ES-I3 (cell line): ENCODE measurements at regions not wholly inside any gene's neighbourhood (a gene's known extent, or its start where the extent isn't known, plus 50 kb on each side); places are given as distances from the start of the nearest gene placed in this dataset.
A peak's percentile ranks its signal among the peaks of the same experiment; 100 is the strongest.

Experiments used
- H3K36me3 ChIP-seq: 2 replicates; pipeline ENCODE4 v1.6.1; 2013; ENCODE audit warnings: mild to moderate bottlenecking, low read length, control low read depth, moderate library complexity; ENCODE audit not compliant: insufficient read depth
- H3K4me1 ChIP-seq: 2 replicates; pipeline ENCODE4 v1.6.1; 2013; ENCODE audit warnings: mild to moderate bottlenecking, control low read depth, low read length; ENCODE audit not compliant: insufficient read depth
- H3K9ac ChIP-seq: 2 replicates; pipeline ENCODE4 v1.6.1; 2013; ENCODE audit warnings: low read depth, mild to moderate bottlenecking, low read length, moderate library complexity
- H3K9me3 ChIP-seq: 2 replicates; pipeline ENCODE4 v1.6.1; 2013; ENCODE audit warnings: mild to moderate bottlenecking, low read length, moderate library complexity; ENCODE audit not compliant: control insufficient read depth, insufficient read depth

DNA sequence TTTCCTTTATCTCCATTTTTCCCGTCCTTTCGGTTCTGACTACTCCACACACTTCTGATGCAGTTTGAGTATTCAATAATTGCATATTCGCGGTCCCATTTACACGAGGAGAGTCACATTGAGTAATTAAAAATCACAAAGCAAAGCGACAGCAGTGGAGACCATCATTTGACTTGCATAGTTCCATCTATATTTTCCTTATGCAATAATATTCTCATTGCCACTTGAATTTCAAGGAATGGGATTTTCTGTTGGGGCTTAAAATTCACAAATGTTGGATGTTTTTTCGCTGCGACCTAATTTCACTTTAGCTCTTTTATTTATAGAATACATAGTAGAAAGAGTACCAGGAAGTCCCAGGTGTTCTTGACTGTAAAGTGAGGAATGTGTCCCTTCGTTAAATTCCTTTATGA lies 186.8 kb downstream of the ZEB2 start:
- Histone ChIP-seq H3K9ac (peak overlapping the region; percentile 66), H3K9me3 (no peaks in the 10 kb centered on the region), H3K36me3 (no peaks in the 10 kb centered on the region), H3K4me1 (peaks cover 11% of the 10 kb centered on the region; the same call in 1 of the 2 replicates)

DNA sequence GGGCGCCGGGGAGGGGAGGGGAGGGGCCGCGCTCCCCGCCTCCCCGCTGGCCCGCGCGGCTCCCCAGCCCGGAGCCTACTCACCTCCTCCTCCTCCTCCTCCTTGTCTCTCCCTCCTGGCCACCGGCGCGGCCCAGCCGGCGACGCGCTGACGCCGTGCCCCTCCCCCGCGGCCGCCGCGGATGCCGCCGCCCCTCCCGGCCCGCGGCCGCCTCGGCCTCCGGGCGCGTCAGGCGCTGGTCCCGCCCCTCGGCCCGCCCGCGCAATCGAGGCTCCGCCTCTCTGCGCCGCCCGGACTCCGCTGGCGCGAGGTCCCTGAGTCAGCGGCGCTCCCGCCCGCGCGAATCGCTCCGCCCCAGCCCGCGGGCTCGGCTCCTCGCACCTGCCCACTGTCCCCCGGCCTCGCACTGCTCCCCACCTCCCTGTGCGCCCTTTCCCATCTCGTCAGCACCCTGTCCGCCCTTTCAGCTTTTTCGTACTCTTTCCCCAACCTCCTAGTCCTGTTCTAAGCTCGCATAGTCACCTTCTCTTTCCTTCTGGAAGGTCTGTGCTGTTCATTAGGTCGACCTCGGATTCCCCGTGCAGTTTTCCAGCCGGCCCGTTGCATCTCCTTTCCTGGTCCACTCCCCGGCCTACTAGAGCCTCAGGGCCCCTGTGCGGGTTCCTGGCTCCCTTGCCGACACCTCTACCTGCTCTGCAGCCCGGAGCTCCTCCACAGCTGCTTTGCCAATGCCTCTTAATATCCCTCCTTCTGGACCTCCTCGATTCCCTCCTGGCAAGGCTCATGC lies 187.4 kb downstream of the ZEB2 start:
- Histone ChIP-seq H3K9ac (peak overlapping the region; percentile 66), H3K4me1 (peaks cover 11% of the 10 kb centered on the region; the same call in 1 of the 2 replicates), H3K36me3 (no peaks in the 10 kb centered on the region), H3K9me3 (no peaks in the 10 kb centered on the region)

DNA sequence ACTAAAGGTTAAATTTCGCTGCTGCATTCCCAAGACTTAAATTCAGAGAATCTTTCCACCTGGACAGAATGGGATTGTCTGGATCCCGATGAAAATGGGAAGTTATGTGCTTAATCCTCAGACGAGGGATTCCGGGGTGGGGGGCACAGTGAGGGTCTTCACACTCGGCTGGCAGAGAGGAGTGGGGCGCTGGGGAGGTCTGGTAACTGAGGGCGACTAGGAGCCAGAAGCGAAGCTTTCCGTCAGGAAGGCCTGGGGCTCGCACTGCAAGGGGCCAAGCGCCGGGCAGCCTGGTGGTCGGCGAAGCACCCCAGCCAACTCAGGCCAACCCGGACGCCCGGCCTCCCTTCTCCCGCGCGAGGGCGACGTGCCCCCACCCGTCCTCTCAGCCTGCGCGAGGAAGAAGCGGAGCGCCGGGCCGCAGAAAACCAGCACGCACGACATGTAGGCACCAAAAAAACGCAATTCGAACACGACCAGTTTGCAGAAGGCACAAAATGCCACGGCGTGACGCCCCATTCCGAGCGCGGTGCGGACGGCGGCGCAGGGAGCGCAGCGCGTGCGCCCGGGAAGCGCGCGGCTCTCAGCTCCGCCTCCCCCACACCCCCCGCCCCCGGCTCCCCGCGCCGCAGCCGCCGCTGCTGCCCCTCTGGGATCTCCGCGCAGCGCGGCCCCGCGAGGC lies 188.1 kb downstream of the ZEB2 start:
- H3K4me1 ChIP-seq = peaks cover 11% of the 10 kb centered on the region; the same call in 1 of the 2 replicates
- no peaks in the 10 kb centered on the region for H3K36me3 ChIP-seq
- peak overlapping the region; percentile 66 for H3K9ac ChIP-seq
- no peaks in the 10 kb centered on the region for H3K9me3 ChIP-seq

DNA sequence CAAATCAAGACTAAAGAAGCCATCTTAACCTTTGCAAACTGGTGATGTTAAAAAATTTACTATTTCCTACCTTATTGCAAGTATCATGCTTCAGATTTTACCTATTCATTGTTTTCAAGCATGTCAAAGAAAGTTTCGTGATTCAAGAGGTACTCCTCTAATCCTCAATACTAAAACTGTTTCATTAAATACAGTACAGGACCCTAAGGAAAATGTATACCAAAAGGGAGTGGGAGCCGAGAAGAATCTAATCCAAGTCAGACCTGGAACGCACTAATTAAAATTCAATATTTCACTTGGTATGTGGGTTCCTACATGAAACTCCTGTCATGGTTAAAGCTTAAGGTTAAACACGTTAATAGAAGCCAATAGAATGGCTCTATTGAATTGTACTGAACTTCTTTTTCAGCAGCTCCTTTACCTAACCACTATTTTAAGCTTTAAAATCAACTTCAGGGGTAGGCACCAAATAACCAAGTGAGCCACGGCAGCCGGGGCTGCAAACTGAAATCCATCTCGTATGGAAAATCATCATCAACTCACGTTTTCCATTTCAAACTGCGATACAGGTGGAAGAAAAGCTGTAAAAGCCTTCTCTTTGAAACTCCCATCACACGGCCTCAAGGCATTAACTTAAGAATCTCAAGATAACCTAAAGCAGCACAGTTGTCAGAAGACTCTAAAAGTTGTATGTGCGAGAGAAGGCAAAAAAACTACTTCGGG lies 188.8 kb downstream of the ZEB2 start:
- Histone ChIP-seq H3K9ac (peak overlapping the region; percentile 66), H3K9me3 (no peaks in the 10 kb centered on the region), H3K36me3 (no peaks in the 10 kb centered on the region), H3K4me1 (peaks cover 11% of the 10 kb centered on the region; the same call in 1 of the 2 replicates)

DNA sequence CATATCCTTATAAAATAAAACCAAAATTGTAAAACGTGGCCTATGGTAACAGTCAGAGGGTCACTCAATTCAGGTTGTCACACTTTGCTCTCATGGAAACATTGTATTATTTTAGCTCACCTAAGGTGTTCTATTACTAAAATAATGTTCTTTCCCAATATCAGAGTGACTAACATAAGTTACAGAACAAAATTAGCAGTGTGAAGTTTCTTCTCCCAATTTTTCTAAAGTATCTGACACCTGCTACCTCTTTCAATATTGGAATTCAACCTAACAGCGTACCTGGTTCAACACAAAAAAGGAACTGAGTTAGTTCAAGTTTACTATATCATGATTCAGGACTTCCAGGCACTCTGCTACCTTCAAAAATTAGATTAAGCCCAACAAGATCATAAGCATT lies 190.4 kb downstream of the ZEB2 start:
- Histone ChIP-seq H3K36me3 (no peaks in the 10 kb centered on the region), H3K9ac (no peak overlapping the region), H3K4me1 (peaks cover 18% of the 10 kb centered on the region; the same call in 1 of the 2 replicates), H3K9me3 (no peaks in the 10 kb centered on the region)

DNA sequence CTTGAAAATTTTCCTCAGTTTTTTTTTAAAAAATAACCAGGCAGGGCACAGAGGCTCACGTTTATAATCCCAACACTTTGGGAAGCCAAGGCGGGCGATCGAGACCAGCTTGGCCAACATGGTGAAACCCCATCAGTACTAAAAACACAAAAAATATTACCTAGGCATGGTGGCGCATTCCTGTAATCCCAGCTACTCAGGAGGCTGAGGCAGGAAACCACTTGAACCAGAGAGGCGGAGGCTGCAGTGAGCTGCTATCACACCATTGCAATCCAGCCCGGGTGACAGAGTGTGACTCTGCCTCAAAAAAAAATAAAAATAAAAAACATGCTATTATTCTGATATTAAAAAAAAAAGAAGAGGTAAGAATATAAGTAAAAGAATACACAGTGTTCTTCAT lies 191.0 kb downstream of the ZEB2 start:
- H3K9me3 ChIP-seq = no peaks in the 10 kb centered on the region
- H3K36me3 ChIP-seq = no peaks in the 10 kb centered on the region
- H3K9ac ChIP-seq = no peak overlapping the region
- peaks cover 18% of the 10 kb centered on the region; the same call in 1 of the 2 replicates for H3K4me1 ChIP-seq

DNA sequence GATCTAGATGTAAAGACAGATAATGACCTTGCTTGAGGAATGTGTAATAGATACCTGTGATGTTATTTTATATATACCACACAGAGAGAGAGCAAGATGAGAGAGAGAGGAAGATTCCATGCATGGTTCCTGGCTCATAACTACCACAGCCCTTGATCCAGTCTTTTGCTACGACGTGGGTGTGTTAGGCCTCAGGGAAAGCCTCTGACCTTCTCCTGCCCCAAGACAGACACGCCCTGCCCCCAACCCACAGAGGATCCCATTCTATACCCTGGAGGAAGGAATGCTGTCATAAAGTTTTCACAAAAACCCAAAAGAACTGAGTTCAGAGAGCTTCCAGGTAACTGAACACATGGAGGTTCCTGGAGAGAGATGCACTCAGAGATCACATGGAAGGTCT lies 193.1 kb downstream of the ZEB2 start:
- no peak overlapping the region for H3K9ac ChIP-seq
- no peaks in the 10 kb centered on the region for H3K36me3 ChIP-seq
- H3K9me3 ChIP-seq = no peaks in the 10 kb centered on the region
- H3K4me1 ChIP-seq = peaks cover 8% of the 10 kb centered on the region; the same call in 1 of the 2 replicates

DNA sequence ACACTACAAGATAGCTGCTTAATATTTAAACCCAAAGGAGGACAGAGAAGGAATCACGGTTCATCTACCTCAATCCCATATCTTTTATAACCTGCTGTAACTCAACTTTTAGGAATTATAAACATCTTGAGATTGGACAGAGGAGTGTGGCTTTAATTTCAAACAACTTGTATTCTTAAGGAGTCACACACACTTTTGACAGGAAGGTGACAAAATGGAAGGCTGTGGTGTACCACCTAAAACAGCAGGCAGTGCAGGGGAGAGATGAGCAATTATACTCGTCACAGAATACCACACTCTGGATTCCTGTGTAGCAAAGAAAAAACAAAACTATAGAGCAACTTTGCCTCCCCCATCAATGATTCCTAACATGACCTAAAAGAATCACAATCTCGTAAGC lies 194.8 kb downstream of the ZEB2 start:
- Histone ChIP-seq H3K4me1 (peaks cover 8% of the 10 kb centered on the region; the same call in 1 of the 2 replicates), H3K9me3 (no peaks in the 10 kb centered on the region), H3K36me3 (no peaks in the 10 kb centered on the region), H3K9ac (no peak overlapping the region)

DNA sequence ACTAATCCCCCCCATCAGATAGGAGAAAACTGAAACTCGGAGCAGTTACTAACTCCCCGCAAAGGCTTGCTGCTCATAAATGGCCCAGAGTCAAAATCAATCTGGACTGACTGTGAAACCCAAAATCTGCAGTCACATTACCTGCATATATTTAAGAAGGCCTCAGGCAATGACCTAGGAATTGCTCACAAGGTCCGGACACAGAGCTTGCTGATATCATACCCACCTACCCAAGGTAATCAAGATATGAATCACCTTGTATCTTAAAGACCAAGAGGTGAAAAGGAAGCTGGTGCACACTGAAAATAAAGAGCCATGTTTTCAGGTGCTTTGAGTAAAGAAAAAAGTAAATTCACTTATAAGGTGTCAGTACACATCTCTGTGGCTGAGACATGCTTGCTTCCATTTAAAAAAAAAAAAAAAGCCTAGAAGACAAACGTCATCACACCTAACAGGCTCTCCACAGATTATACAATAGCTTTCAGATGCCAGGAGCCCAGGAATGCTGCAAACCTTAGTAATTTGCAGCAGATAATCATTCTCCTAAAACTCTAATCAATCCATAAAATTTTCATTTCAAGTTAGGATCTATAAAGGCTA lies 195.4 kb downstream of the ZEB2 start:
- H3K9me3 ChIP-seq = no peaks in the 10 kb centered on the region
- no peak overlapping the region for H3K9ac ChIP-seq
- peaks cover 8% of the 10 kb centered on the region; the same call in 1 of the 2 replicates for H3K4me1 ChIP-seq
- no peaks in the 10 kb centered on the region for H3K36me3 ChIP-seq

DNA sequence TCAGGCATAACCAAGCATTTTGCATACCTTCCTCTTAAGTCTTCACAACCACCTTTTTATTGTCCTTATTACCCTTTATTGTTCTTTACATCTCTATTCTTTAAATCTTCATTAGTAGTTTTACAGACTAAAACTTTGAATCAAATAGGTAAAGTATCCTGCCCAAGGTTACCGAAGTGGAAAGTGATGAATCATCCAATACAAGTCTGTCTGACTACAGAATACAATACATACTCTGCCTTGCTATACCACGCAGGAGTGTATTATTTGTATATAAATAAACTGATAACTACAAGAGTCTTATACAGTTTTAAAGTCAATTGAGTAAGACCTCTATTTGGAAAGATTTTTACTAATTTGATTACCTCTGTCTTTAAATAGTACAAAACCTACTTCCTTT lies 196.0 kb downstream of the ZEB2 start:
- Histone ChIP-seq H3K36me3 (no peaks in the 10 kb centered on the region), H3K9ac (no peak overlapping the region), H3K4me1 (peaks cover 8% of the 10 kb centered on the region; the same call in 1 of the 2 replicates), H3K9me3 (no peaks in the 10 kb centered on the region)

DNA sequence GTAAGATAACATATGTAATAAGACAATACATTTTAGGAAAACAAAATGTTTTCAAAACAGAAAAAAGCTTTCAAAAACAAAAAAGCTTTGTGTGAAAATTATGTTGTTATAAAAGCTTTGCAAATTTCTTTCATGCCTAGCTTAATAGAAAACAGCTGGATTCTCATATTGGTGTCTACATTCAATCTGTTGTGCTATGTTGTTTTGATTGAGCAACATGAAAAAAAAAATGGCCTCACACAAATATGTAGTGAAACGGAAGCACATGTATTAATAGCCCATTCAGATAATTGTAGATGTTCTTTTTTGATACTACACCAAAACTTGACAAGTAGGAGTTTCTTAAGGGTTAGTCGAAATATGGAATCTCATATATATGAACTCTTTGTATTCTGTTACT lies 197.5 kb downstream of the ZEB2 start:
- Histone ChIP-seq H3K9ac (no peak overlapping the region), H3K36me3 (no peaks in the 10 kb centered on the region), H3K9me3 (no peaks in the 10 kb centered on the region), H3K4me1 (peaks cover 8% of the 10 kb centered on the region; the same call in 1 of the 2 replicates)

DNA sequence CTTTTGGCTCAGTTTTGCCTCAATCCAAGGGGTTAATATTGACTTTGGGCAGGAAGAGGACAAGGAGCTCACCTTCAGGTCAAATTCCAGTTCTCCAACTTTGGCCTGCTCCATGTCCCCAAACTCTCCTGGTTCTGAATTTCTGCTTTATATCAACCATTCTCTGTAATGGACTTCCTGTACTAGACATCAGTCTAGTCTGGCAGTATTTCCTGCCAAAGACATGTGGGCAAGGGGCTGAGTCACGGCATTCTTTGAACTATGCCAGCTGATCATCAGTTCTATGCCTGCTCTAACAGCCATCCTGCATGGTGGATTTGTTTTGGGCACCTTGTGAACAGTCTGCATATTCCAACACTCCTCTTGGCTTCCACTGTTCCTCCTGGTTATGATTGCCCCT lies 199.4 kb downstream of the ZEB2 start:
- no peaks in the 10 kb centered on the region for H3K9me3 ChIP-seq
- H3K9ac ChIP-seq = no peak overlapping the region
- H3K36me3 ChIP-seq = no peaks in the 10 kb centered on the region
- H3K4me1 ChIP-seq = peaks cover 8% of the 10 kb centered on the region; the same call in 1 of the 2 replicates

DNA sequence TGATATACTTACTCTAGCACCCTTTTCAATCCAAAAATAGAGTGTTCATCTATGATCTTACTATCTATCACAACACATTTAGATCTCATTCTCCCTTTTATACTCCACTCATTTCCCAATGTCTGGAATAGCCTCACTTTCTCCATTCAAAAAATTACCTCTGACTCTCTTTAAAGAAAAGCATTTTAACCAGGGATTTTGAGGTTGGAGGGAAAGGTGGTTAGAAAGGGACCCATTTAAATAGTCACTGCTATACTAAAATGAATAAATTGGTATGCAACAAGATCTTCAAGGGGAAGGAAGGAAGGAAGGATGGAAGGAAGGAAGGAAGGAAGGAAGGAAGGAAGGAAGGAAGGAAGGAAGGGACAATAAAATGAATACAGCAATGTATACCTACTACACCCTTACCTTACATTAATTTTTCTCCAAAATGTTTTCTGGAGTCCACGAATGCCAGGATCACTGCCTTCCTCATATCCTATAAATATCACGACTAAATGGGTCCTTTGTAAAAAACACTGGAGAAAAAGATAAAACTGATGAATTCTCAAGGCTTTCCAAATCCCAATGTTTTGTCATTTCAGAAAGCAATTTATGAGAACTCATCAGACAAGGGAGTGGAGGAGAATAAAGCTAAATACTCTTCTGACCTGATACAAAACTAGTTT lies 202.7 kb downstream of the ZEB2 start:
- Histone ChIP-seq H3K9ac (no peak overlapping the region), H3K9me3 (peaks cover 10% of the 10 kb centered on the region; the same call in 1 of the 2 replicates), H3K4me1 (no peaks in the 10 kb centered on the region), H3K36me3 (no peaks in the 10 kb centered on the region; the same call in 1 of the 2 replicates)
